Pancreas (tissue), 10 donors: ENCODE measurements at regions not wholly inside any gene's neighbourhood (a gene's known extent, or its start where the extent isn't known, plus 50 kb on each side); places are given as distances from the start of the nearest gene placed in this dataset.

Experiments used
- ATAC-seq, 4 donors: fragments of 200-7000 bp; cut with Tn5 transposase; one replicate each; pipeline versions ENCODE4 v1.8.0 to v1.9.1; 2020; ENCODE audit warnings: mild to moderate bottlenecking in 4 of 4, moderate library complexity in 4 of 4
- DNase-seq, 6 donors: peaks; one replicate each; pipeline ENCODE4 v3.0.0-alpha.2; 2020
- FAIRE-seq: peaks from 2 replicates; lab custom pipeline; 2012; peaks lifted over from hg19 to GRCh38; lab: Jason Lieb, UNC
- H3K27ac ChIP-seq, 4 donors: fragments of 200-600 bp; sonication (generic); 1 replicate in 3 of 4; 2 replicates in 1 of 4; pipeline versions ENCODE4 v1.5.0 to v1.8.0; 2020
- H3K27me3 ChIP-seq, 4 donors: fragments of 200-600 bp; one replicate each; pipeline ENCODE4 v1.8.0; 2021
- H3K36me3 ChIP-seq, 3 donors: fragments of 200-600 bp; sonication (generic) in 1 of 3; one replicate each; pipeline versions ENCODE4 v1.5.0 to v1.8.0; 2020 to 2021
- H3K4me1 ChIP-seq, 3 donors: fragments of 200-600 bp; one replicate each; pipeline ENCODE4 v1.8.0; 2021
- H3K4me3 ChIP-seq, 4 donors: fragments of 200-600 bp; sonication (generic) in 2 of 4; one replicate each; pipeline versions ENCODE4 v1.5.0 to v1.8.0; 2020 to 2021
- H3K9me3 ChIP-seq, 4 donors: fragments of 200-600 bp; one replicate each; pipeline ENCODE4 v1.8.0; 2021
- WGBS, 2 donors: extraction: QIAGEN DNeasy Blood & Tissue Kit; methylation state at CpG; one replicate each; pipeline ENCODE4 v1.1.7; 2013; 5-methylcytosine and 5-hydroxymethylcytosine counted together
- intact Hi-C, 3 donors: fragments of 100-400 bp; cut with DNase I; formaldehyde crosslinking; loops; one replicate each; pipeline versions ENCODE4 v1.11.1 to v1.14.2; 2022
- TF ChIP-seq, protein P1 (sequence below), 4 donors: fragments of 200-600 bp; sonication (generic) in 3 of 4; IDR thresholded peaks; one replicate each; pipeline versions ENCODE4 v1.5.0 to v1.8.0; 2021; ENCODE audit warnings: antibody characterized with exemption in 4 of 4
- donor health status: healthy with polysubstance abuse.
- donor health status: DM: no; HTN: no; CAD: no; lungs with moderate emphysema.
- donor health status: DM: no; HTN: no; CAD: no.
- donor health status: control.
- donor health status: control.
- donor health status: Bipolar disorder and iron deficiency.
- donor health status: DM: yes; HTN: yes; CAD: no.
- donor health status: DM: no; HTN: no; CAD: no.
- donor health status: DM: no; HTN: no; CAD: no.
- donor health status: DM: yes; HTN: yes; CAD: no.

- H3K9me3 ChIP-seq: no peaks in the 10 kb centered on the region
- ATAC-seq: no peak
- TF ChIP-seq, protein P1, sequence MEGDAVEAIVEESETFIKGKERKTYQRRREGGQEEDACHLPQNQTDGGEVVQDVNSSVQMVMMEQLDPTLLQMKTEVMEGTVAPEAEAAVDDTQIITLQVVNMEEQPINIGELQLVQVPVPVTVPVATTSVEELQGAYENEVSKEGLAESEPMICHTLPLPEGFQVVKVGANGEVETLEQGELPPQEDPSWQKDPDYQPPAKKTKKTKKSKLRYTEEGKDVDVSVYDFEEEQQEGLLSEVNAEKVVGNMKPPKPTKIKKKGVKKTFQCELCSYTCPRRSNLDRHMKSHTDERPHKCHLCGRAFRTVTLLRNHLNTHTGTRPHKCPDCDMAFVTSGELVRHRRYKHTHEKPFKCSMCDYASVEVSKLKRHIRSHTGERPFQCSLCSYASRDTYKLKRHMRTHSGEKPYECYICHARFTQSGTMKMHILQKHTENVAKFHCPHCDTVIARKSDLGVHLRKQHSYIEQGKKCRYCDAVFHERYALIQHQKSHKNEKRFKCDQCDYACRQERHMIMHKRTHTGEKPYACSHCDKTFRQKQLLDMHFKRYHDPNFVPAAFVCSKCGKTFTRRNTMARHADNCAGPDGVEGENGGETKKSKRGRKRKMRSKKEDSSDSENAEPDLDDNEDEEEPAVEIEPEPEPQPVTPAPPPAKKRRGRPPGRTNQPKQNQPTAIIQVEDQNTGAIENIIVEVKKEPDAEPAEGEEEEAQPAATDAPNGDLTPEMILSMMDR (IDR thresholded peaks at IDR 0.05): no peak
- H3K27me3 ChIP-seq: no peaks in the 10 kb centered on the region
- H3K4me3 ChIP-seq: no peak overlapping the region
- no peak for FAIRE-seq
- no peaks in the 10 kb centered on the region for H3K4me1 ChIP-seq
- intact Hi-C loops: no loop called here
- no peak overlapping the region for H3K27ac ChIP-seq
- no peaks in the 10 kb centered on the region for H3K36me3 ChIP-seq
- DNase-seq: no peak
- WGBS, 2 donors: 83 to 93% methylated on average over 2 of the region's 2 CpGs
Observed at GRCh38 chr11:116169776-116170175, 603.0 kb downstream of the BUD13 start.

GRCh38 chr11:116168459-116168787, 604.4 kb downstream of the BUD13 start:
- Histone ChIP-seq H3K4me3 (no peak overlapping the region), H3K27me3 (no peaks in the 10 kb centered on the region), H3K9me3 (no peaks in the 10 kb centered on the region), H3K27ac (no peak overlapping the region), H3K4me1 (no peaks in the 10 kb centered on the region), H3K36me3 (no peaks in the 10 kb centered on the region)
- TF ChIP-seq, protein P1 (IDR thresholded peaks at IDR 0.05): no peak
- no peak for DNase-seq
- WGBS, 2 donors: 49 to 51% methylated on average over 4 of the region's 4 CpGs
- intact Hi-C loops: no loop called here
- no peak for ATAC-seq
- FAIRE-seq: no peak

GRCh38 chr11:116167706-116168458, 604.9 kb downstream of the BUD13 start:
- ATAC-seq: no peak
- no peaks in the 10 kb centered on the region for H3K36me3 ChIP-seq
- H3K4me1 ChIP-seq: no peaks in the 10 kb centered on the region
- no peak for DNase-seq
- H3K27ac ChIP-seq: no peak overlapping the region
- H3K4me3 ChIP-seq: no peak overlapping the region
- TF ChIP-seq, protein P1 (IDR thresholded peaks at IDR 0.05): no peak
- no peaks in the 10 kb centered on the region for H3K9me3 ChIP-seq
- 87 to 89% methylated on average over 9 of the region's 9 CpGs for WGBS, 2 donors
- intact Hi-C loops: no loop called here
- no peak for FAIRE-seq
- H3K27me3 ChIP-seq: no peaks in the 10 kb centered on the region

DNA sequence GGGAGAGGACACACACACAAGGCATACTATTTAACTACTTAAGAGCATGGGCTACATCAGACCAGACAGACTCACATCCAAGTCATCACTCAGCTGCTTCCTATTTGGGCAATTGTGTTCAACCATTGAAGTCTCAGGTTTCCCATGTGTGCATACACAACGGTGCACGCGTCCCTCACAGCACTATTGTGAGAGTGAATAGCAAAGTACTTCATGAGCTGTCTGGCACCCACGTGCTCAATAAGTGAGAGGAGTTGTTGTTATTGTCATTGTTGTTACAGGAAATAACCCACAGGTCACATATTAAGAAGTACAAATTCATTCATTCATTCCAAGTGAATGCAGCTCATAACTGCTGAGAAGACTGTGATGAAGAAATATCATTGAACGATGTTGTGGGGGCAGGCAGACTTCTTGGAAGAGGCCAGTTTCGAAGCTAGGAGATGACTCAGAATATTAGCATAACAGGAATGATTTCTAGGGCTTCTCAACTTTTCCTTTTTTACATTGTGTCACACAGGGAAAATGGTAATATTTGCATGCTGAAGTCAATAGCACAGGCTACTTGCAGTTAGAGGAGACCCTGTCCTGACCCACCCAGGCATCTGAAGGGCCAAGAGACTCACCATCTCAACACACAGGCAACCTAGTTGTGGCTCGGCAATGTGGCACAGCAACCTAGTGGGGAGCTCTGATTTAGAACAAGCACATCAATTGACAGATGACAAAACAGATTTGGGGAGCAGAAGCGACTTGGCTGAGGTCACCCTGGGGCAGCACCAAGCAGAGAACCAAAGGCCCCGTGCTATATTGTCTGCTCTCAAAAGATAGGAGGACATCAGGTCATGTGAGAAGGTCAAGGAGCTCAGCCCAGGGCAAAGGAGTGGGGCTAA, 606.0 kb downstream of the BUD13 start:
- no peak for FAIRE-seq
- intact Hi-C loops: no loop called here
- Histone ChIP-seq H3K4me1 (no peaks in the 10 kb centered on the region), H3K9me3 (no peaks in the 10 kb centered on the region), H3K27ac (no peak overlapping the region), H3K4me3 (no peak overlapping the region), H3K27me3 (no peaks in the 10 kb centered on the region), H3K36me3 (no peaks in the 10 kb centered on the region)
- DNase-seq: no peak
- 71 to 79% methylated on average over 9 of the region's 9 CpGs for WGBS, 2 donors
- ATAC-seq: no peak
- TF ChIP-seq, protein P1 (IDR thresholded peaks at IDR 0.05): no peak
